ENCODE measurements at regions not wholly inside any gene's neighbourhood (a gene's known extent, or its start where the extent isn't known, plus 50 kb on each side); places are given as distances from the start of the nearest gene placed in this dataset.

- DNase-seq (ENCODE audit: low read depth in 4 of 4, low spot score in 2 of 4), result no peak
Measured at GRCh38 chr11:119863236-119863635, 134.2 kb upstream of the NECTIN1 start.

GRCh38 chr11:119861160-119861559 is 132.2 kb upstream of the NECTIN1 start:
- DNase-seq (ENCODE audit: low read depth in 4 of 4, low spot score in 2 of 4), result no peak

GRCh38 chr11:119860561-119861094 is 131.6 kb upstream of the NECTIN1 start:
- no peak for DNase-seq (ENCODE audit: low read depth in 4 of 4, low spot score in 2 of 4)

GRCh38 chr11:119859684-119860083 is 130.7 kb upstream of the NECTIN1 start:
- no peak for DNase-seq (ENCODE audit: low read depth in 4 of 4, low spot score in 2 of 4)

GRCh38 chr11:119858288-119858687 is 129.3 kb upstream of the NECTIN1 start:
- DNase-seq (ENCODE audit: low read depth in 4 of 4, low spot score in 2 of 4), result no peak

GRCh38 chr11:119856681-119857485 is 127.9 kb upstream of the NECTIN1 start:
- no peak for DNase-seq (ENCODE audit: low read depth in 4 of 4, low spot score in 2 of 4)

GRCh38 chr11:119855066-119855465 is 126.1 kb upstream of the NECTIN1 start:
- DNase-seq (ENCODE audit: low read depth in 4 of 4, low spot score in 2 of 4), result no peak

GRCh38 chr11:119854521-119854920 is 125.5 kb upstream of the NECTIN1 start:
- DNase-seq (ENCODE audit: low read depth in 4 of 4, low spot score in 2 of 4), result no peak

- DNase-seq (ENCODE audit: low read depth in 4 of 4, low spot score in 2 of 4), result no peak
Measured at GRCh38 chr11:119853581-119854360, 124.8 kb upstream of the NECTIN1 start.

- DNase-seq (ENCODE audit: low read depth in 4 of 4, low spot score in 2 of 4), result no peak
Measured at GRCh38 chr11:119852741-119853140, 123.7 kb upstream of the NECTIN1 start.

- DNase-seq (ENCODE audit: low read depth in 4 of 4, low spot score in 2 of 4), result no peak
Measured at GRCh38 chr11:119850822-119851409, 121.9 kb upstream of the NECTIN1 start.

- DNase-seq (ENCODE audit: low read depth in 4 of 4, low spot score in 2 of 4), result no peak
Measured at GRCh38 chr11:119849872-119850271, 120.9 kb upstream of the NECTIN1 start.

GRCh38 chr11:119847853-119848252 is 118.9 kb upstream of the NECTIN1 start:
- no peak for DNase-seq (ENCODE audit: low read depth in 4 of 4, low spot score in 2 of 4)

GRCh38 chr11:119846374-119846773 is 117.4 kb upstream of the NECTIN1 start:
- no peak for DNase-seq (ENCODE audit: low read depth in 4 of 4, low spot score in 2 of 4)

- DNase-seq (ENCODE audit: low read depth in 4 of 4, low spot score in 2 of 4), result no peak
Measured at GRCh38 chr11:119845756-119846155, 116.8 kb upstream of the NECTIN1 start.

GRCh38 chr11:119845305-119845704 is 116.3 kb upstream of the NECTIN1 start:
- DNase-seq (ENCODE audit: low read depth in 4 of 4, low spot score in 2 of 4), result no peak

GRCh38 chr11:119844808-119845207 is 115.8 kb upstream of the NECTIN1 start:
- no peak for DNase-seq (ENCODE audit: low read depth in 4 of 4, low spot score in 2 of 4)

GRCh38 chr11:119843877-119844276 is 114.9 kb upstream of the NECTIN1 start:
- DNase-seq (ENCODE audit: low read depth in 4 of 4, low spot score in 2 of 4), result no peak

GRCh38 chr11:119842731-119843130 is 113.7 kb upstream of the NECTIN1 start:
- DNase-seq (ENCODE audit: low read depth in 4 of 4, low spot score in 2 of 4), result no peak

GRCh38 chr11:119839476-119840133 is 110.6 kb upstream of the NECTIN1 start:
- DNase-seq (ENCODE audit: low read depth in 4 of 4, low spot score in 2 of 4), result no peak

- DNase-seq (ENCODE audit: low read depth in 4 of 4, low spot score in 2 of 4), result no peak
Measured at GRCh38 chr11:119835753-119836152, 106.8 kb upstream of the NECTIN1 start.
